K562 (cell line): ENCODE measurements at regions not wholly inside any gene's neighbourhood (a gene's known extent, or its start where the extent isn't known, plus 50 kb on each side); places are given as distances from the start of the nearest gene placed in this dataset.
A peak's percentile ranks its signal among the peaks of the same experiment; 100 is the strongest.

Experiments used
- ATAC-seq: fragments of 200-7000 bp; cut with Tn5 transposase; 3 replicates; pipeline ENCODE4 v1.9.1; 2020; ENCODE audit warnings: moderate library complexity
- BruUV-seq: library from RNA; stranded (reverse); fragments of 400-500 nt; replicated peaks from 2 replicates; lab custom pipeline; 2021; lab: Mats Ljungman, UMichigan
- CTCF ChIA-PET: fragments of 300-600 bp; formaldehyde crosslinking; extraction: SDS; loops from one replicate; lab custom pipeline; 2021; ENCODE audit warnings: low intra/inter-chr PET ratio; lab: Yijun Ruan, JAX
- POLR2A ChIA-PET: fragments of 300-600, 350-650 bp; sonication (Branson Sonifier 250); formaldehyde crosslinking; extraction: SDS; loops from one replicate; lab custom pipeline; 2021; ENCODE audit warnings: antibody characterized with exemption, inconsistent platforms; lab: Yijun Ruan, JAX
- DNase-seq, 4 experiments: peaks; one replicate each; pipeline versions ENCODE4 v3.0.0 to v3.0.0-alpha.2; 2011 to 2018; ENCODE audit warnings: low spot score in 3 of 4, mixed read lengths in 3 of 4; ENCODE audit errors: extremely low read depth in 1 of 4
- FAIRE-seq: peaks from 2 replicates; lab custom pipeline; 2011; peaks lifted over from hg19 to GRCh38; lab: Jason Lieb, UNC
- H2AFZ ChIP-seq: 2 replicates; pipeline ENCODE4 v1.6.0; 2011; ENCODE audit warnings: low read depth, low read length, control low read depth, inconsistent platforms
- H3K27ac ChIP-seq: fragments of 200-600 bp; 3 replicates; pipeline ENCODE4 v1.8.0; 2011; ENCODE audit warnings: low read depth, mild to moderate bottlenecking, control low read depth, inconsistent platforms, low read length, moderate library complexity, mixed read lengths; ENCODE audit errors: extremely low read depth
- H3K27me3 ChIP-seq, 2 experiments: fragments of 300-600 bp in 1 of 2; 2 replicates in 1 of 2; 3 replicates in 1 of 2; pipeline versions ENCODE4 v1.6.0 to v1.8.0; 2011; ENCODE audit warnings: inconsistent platforms in 2 of 2, low read length in 2 of 2, mild to moderate bottlenecking in 1 of 2, mixed read lengths in 1 of 2, moderate library complexity in 1 of 2; ENCODE audit not compliant: control insufficient read depth in 2 of 2, insufficient read depth in 2 of 2
- H3K36me3 ChIP-seq: fragments of 300-600 bp; 3 replicates; pipeline ENCODE4 v1.8.0; 2011; ENCODE audit warnings: mild to moderate bottlenecking, low read length, inconsistent platforms; ENCODE audit not compliant: control insufficient read depth, insufficient read depth
- H3K4me1 ChIP-seq, 2 experiments: fragments of 200-600 bp in 1 of 2; replicated peaks in 1 of 2; 2 replicates in 1 of 2; 3 replicates in 1 of 2; pipeline versions ENCODE4 v1.5.1 to v1.8.0; 2011; ENCODE audit warnings: inconsistent platforms in 2 of 2, low read length in 2 of 2, mild to moderate bottlenecking in 1 of 2, mixed read lengths in 1 of 2, moderate library complexity in 1 of 2; ENCODE audit not compliant: control insufficient read depth in 2 of 2, insufficient read depth in 2 of 2
- H3K4me2 ChIP-seq: 2 replicates; pipeline ENCODE4 v1.6.1; 2011; ENCODE audit warnings: low read length, control low read depth, inconsistent platforms, mixed read lengths; ENCODE audit not compliant: insufficient read depth
- H3K4me3 ChIP-seq: fragments of 200-600 bp; sonication (generic), shearing (Covaris generic); 2 replicates; pipeline ENCODE4 v1.5.1; 2016; ENCODE audit warnings: control low read depth, inconsistent platforms
- H3K79me2 ChIP-seq: fragments of 200-600 bp; 3 replicates; pipeline ENCODE4 v1.8.0; 2011; ENCODE audit warnings: low read length, inconsistent platforms; ENCODE audit not compliant: control insufficient read depth, insufficient read depth
- H3K9ac ChIP-seq, 2 experiments: 2 replicates each; pipeline versions ENCODE4 v1.6.0 to v1.6.1; 2011; ENCODE audit warnings: low read depth in 2 of 2, low read length in 2 of 2, control low read depth in 1 of 2, inconsistent platforms in 1 of 2, mild to moderate bottlenecking in 1 of 2, mixed read lengths in 1 of 2; ENCODE audit not compliant: insufficient read depth in 1 of 2
- H3K9me1 ChIP-seq: one replicate; pipeline ENCODE4 v1.6.0; 2011; ENCODE audit warnings: inconsistent platforms, mild to moderate bottlenecking, low read length, moderate library complexity; ENCODE audit not compliant: control insufficient read depth, insufficient read depth
- H3K9me3 ChIP-seq: replicated peaks from 2 replicates; pipeline ENCODE4 v1.5.1; 2011; ENCODE audit warnings: low read depth, low read length, inconsistent platforms; ENCODE audit not compliant: control insufficient read depth, insufficient read depth
- H4K20me1 ChIP-seq: replicated peaks from 2 replicates; pipeline ENCODE4 v1.6.1; 2011; ENCODE audit warnings: low read length, inconsistent platforms, mixed read lengths; ENCODE audit not compliant: control insufficient read depth, insufficient read depth
- RNF2 ChIP-seq: sonication (generic); IDR thresholded peaks from 2 replicates; pipeline ENCODE4 v1.6.1; 2016
- ZBTB33 ChIP-seq: sonication (generic); formaldehyde crosslinking; IDR thresholded peaks from 2 replicates; pipeline ENCODE4 v1.8.1; 2023; ENCODE audit warnings: mild to moderate bottlenecking, missing genetic modification reagents
- WGBS: fragments of 100-300 bp; shearing (Covaris generic); methylation state at CpG from one replicate; pipeline ENCODE4 v1.1.6; 2016; ENCODE audit warnings: low coverage, mixed read lengths; ENCODE audit not compliant: insufficient coverage; ENCODE audit errors: missing lambda C conversion rate; 5-methylcytosine and 5-hydroxymethylcytosine counted together
- in situ Hi-C: fragments of 300-500 bp; cut with MboI; formaldehyde crosslinking; loops from 4 replicates; pipeline ENCODE4 v1.15.0; 2018; ENCODE audit warnings: inconsistent platforms, mixed read lengths
- intact Hi-C: fragments of 100-400 bp; cut with micrococcal nuclease; formaldehyde crosslinking; loops from 2 replicates; pipeline ENCODE4 v1.14.2; 2022

DNA sequence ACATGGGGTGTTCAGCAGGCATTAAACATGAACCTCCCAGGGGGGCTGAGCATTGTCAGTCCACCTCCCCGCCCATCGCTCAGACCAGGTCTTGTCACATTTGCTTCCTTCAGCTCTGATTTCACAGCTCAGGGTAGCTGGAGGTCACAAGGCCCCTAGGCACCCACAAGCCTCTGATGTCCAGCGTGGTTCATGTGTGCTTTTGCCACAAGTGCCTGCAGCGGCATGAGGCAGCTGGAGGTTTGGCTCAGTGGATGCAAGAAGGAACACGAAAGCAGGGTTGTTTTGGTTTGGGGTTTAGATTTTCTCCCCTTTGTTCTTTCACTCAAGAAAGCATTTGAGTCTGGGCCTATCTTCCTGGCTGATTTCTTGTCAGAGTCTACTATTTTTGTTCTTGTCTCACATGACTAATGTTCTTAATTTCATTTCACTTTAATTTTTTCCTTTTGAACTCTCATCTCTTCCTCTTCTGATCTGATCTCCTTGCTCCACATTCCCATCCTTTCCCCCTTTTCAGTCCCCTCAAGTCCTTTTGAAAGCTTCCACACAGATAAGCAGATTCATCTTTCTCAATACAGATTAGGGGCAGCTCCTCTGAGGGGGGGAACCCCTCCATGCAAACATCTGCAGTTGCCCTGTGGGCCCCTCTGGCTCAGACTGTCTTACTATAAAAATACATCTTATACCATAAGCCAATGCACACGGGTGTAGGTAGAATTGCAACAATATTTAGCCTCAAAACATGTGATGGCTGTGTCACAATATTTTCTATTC, 68.1 kb upstream of the CEP85L start:
- Histone ChIP-seq H3K27ac (no peak overlapping the region), H2AFZ (peak overlapping the region; percentile 65; the same call in 1 of the 2 replicates), H3K4me3 (no peak overlapping the region), H3K9me1 (peaks cover 3% of the 10 kb centered on the region), H3K27me3 (no peaks in the 10 kb centered on the region), H3K79me2 (no peaks in the 10 kb centered on the region), H3K9ac (no peak overlapping the region), H3K4me1 (peaks cover 0 to 4% of the 10 kb centered on the region in 2 experiments; a peak in 3 of 5 replicates), H4K20me1 (no peaks in the 10 kb centered on the region), H3K4me2 (no peak overlapping the region), H3K36me3 (no peaks in the 10 kb centered on the region), H3K9me3 (no peaks in the 10 kb centered on the region)
- WGBS, result 42% methylated on average over 4 of the region's 6 CpGs
- intact Hi-C loops, result no loop called here
- TF ChIP-seq RNF2 (no peak), ZBTB33 (CRISPR knock-in tag) (peak; percentile 37; the same call in 1 of the 2 replicates)
- FAIRE-seq, result no peak
- ChIA-PET CTCF (no interaction called here), POLR2A (interaction anchor here (0.5 to 1.7 kb wide), 2 partner anchors 10 to 119 kb away, joined by 3 to 6 read pairs; no protein-coding TSS in a partner anchor)
- peak; percentile 13; the same call in 1 of the 3 replicates for ATAC-seq
- BruUV-seq, result no TSS peak
- in situ Hi-C loops, result no loop called here
- no peak for DNase-seq
